ENCODE measurements at regions not wholly inside any gene's neighbourhood (a gene's known extent, or its start where the extent isn't known, plus 50 kb on each side); places are given as distances from the start of the nearest gene placed in this dataset.

DNA sequence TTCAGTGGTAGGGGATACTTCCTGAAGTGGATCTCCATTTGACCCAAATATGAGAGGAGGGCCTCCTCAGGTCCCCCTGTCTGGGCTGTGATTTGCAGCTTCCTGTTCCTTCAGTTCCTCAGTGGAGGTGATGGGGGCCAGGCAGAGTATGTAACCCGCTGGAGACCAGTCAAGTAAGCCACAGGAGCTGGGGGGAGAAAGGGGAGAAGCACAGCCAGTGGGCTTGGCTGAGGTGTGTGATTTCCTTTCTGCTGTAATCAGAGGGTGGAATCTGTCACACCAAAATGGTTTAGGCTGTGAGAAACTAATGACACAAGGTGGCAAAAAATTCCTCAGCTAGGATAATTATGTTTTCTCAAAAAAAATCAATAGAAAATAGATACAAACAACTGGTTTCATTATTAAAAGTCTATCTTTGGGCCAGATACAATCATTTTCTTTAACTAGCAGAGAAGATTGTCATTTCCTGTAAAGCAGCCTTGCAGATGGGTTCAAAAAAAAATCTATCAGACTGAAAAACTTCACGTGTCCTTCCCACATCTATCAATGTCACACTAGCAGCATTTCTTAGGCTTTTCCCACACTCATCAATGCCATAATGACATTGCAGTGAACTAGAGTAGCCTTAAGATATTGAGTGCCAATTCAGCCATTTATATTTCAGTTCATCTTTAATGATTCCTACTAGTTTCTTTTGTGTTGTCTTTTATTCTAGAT, 1660.3 kb downstream of the EFNB2 start:
- WGBS (ENCODE audit: insufficient coverage, insufficient read length): no CpG with 5 or more reads among the region's 2 CpGs
- DNase-seq (ENCODE audit: low read depth, low spot score): no peak
- Histone ChIP-seq H3K36me3 (ENCODE audit: control insufficient read depth, insufficient read depth, low read length) (no peaks in the 10 kb centered on the region), H3K4me1 (ENCODE audit: control insufficient read depth, insufficient read depth, low read length) (no peaks in the 10 kb centered on the region), H3K27me3 (ENCODE audit: control insufficient read depth, insufficient read depth, low read length) (no peaks in the 10 kb centered on the region), H3K9me3 (ENCODE audit: control insufficient read depth, insufficient read depth, low read length) (no peaks in the 10 kb centered on the region), H3K4me3 (ENCODE audit: low read length) (no peak overlapping the region), H3K27ac (ENCODE audit: low read length) (no peak overlapping the region)

GRCh38 chr13:104872153-104872552, 1663.3 kb downstream of the EFNB2 start:
- no peak overlapping the region for H3K27ac ChIP-seq (ENCODE audit: low read length)
- no CpG with 5 or more reads among the region's 4 CpGs for WGBS (ENCODE audit: insufficient coverage, insufficient read length)
- DNase-seq (ENCODE audit: low read depth, low spot score): no peak

GRCh38 chr13:104871456-104871855, 1664.0 kb downstream of the EFNB2 start:
- H3K4me1 ChIP-seq (ENCODE audit: control insufficient read depth, insufficient read depth, low read length): no peaks in the 10 kb centered on the region
- H3K36me3 ChIP-seq (ENCODE audit: control insufficient read depth, insufficient read depth, low read length): no peaks in the 10 kb centered on the region
- no peak for DNase-seq (ENCODE audit: low read depth, low spot score)
- H3K4me3 ChIP-seq (ENCODE audit: low read length): no peak overlapping the region
- no peaks in the 10 kb centered on the region for H3K9me3 ChIP-seq (ENCODE audit: control insufficient read depth, insufficient read depth, low read length)
- H3K27ac ChIP-seq (ENCODE audit: low read length): no peak overlapping the region
- no CpG with 5 or more reads among the region's 3 CpGs for WGBS (ENCODE audit: insufficient coverage, insufficient read length)
- H3K27me3 ChIP-seq (ENCODE audit: control insufficient read depth, insufficient read depth, low read length): no peaks in the 10 kb centered on the region

More at GRCh38 chr13:104872153-104872552, 1663.3 kb downstream of the EFNB2 start:
- Histone ChIP-seq H3K4me1 (ENCODE audit: control insufficient read depth, insufficient read depth, low read length) (no peaks in the 10 kb centered on the region), H3K9me3 (ENCODE audit: control insufficient read depth, insufficient read depth, low read length) (no peaks in the 10 kb centered on the region), H3K27me3 (ENCODE audit: control insufficient read depth, insufficient read depth, low read length) (no peaks in the 10 kb centered on the region), H3K4me3 (ENCODE audit: low read length) (no peak overlapping the region), H3K36me3 (ENCODE audit: control insufficient read depth, insufficient read depth, low read length) (no peaks in the 10 kb centered on the region)

- H3K9me3 ChIP-seq (ENCODE audit: control insufficient read depth, insufficient read depth, low read length): no peaks in the 10 kb centered on the region
- no peak overlapping the region for H3K4me3 ChIP-seq (ENCODE audit: low read length)
- no peak overlapping the region for H3K27ac ChIP-seq (ENCODE audit: low read length)
- H3K36me3 ChIP-seq (ENCODE audit: control insufficient read depth, insufficient read depth, low read length): no peaks in the 10 kb centered on the region
- H3K27me3 ChIP-seq (ENCODE audit: control insufficient read depth, insufficient read depth, low read length): no peaks in the 10 kb centered on the region
- DNase-seq (ENCODE audit: low read depth, low spot score): no peak
- no peaks in the 10 kb centered on the region for H3K4me1 ChIP-seq (ENCODE audit: control insufficient read depth, insufficient read depth, low read length)
Measured at GRCh38 chr13:104869501-104869900, 1666.0 kb downstream of the EFNB2 start.

- WGBS (ENCODE audit: insufficient coverage, insufficient read length): no CpG with 5 or more reads among the region's 2 CpGs
- H3K36me3 ChIP-seq (ENCODE audit: control insufficient read depth, insufficient read depth, low read length): no peaks in the 10 kb centered on the region
- H3K27ac ChIP-seq (ENCODE audit: low read length): no peak overlapping the region
- no peak overlapping the region for H3K4me3 ChIP-seq (ENCODE audit: low read length)
- no peaks in the 10 kb centered on the region for H3K4me1 ChIP-seq (ENCODE audit: control insufficient read depth, insufficient read depth, low read length)
- H3K27me3 ChIP-seq (ENCODE audit: control insufficient read depth, insufficient read depth, low read length): no peaks in the 10 kb centered on the region
- H3K9me3 ChIP-seq (ENCODE audit: control insufficient read depth, insufficient read depth, low read length): no peaks in the 10 kb centered on the region
- no peak for DNase-seq (ENCODE audit: low read depth, low spot score)
Measured at GRCh38 chr13:104868806-104869205, 1666.7 kb downstream of the EFNB2 start.

- Histone ChIP-seq H3K4me1 (ENCODE audit: control insufficient read depth, insufficient read depth, low read length) (no peaks in the 10 kb centered on the region), H3K27me3 (ENCODE audit: control insufficient read depth, insufficient read depth, low read length) (no peaks in the 10 kb centered on the region), H3K36me3 (ENCODE audit: control insufficient read depth, insufficient read depth, low read length) (no peaks in the 10 kb centered on the region), H3K9me3 (ENCODE audit: control insufficient read depth, insufficient read depth, low read length) (no peaks in the 10 kb centered on the region), H3K4me3 (ENCODE audit: low read length) (no peak overlapping the region), H3K27ac (ENCODE audit: low read length) (no peak overlapping the region)
- no peak for DNase-seq (ENCODE audit: low read depth, low spot score)
- no CpG with 5 or more reads among the region's 1 CpG for WGBS (ENCODE audit: insufficient coverage, insufficient read length)
Measured at GRCh38 chr13:104855581-104855980, 1679.9 kb downstream of the EFNB2 start.

- H3K36me3 ChIP-seq (ENCODE audit: control insufficient read depth, insufficient read depth, low read length): no peaks in the 10 kb centered on the region
- H3K27ac ChIP-seq (ENCODE audit: low read length): no peak overlapping the region
- no peak overlapping the region for H3K4me3 ChIP-seq (ENCODE audit: low read length)
- DNase-seq (ENCODE audit: low read depth, low spot score): no peak
- WGBS (ENCODE audit: insufficient coverage, insufficient read length): no CpG with 5 or more reads among the region's 5 CpGs
- no peaks in the 10 kb centered on the region for H3K27me3 ChIP-seq (ENCODE audit: control insufficient read depth, insufficient read depth, low read length)
- no peaks in the 10 kb centered on the region for H3K9me3 ChIP-seq (ENCODE audit: control insufficient read depth, insufficient read depth, low read length)
- no peaks in the 10 kb centered on the region for H3K4me1 ChIP-seq (ENCODE audit: control insufficient read depth, insufficient read depth, low read length)
Measured at GRCh38 chr13:104854698-104855097, 1680.8 kb downstream of the EFNB2 start.

DNA sequence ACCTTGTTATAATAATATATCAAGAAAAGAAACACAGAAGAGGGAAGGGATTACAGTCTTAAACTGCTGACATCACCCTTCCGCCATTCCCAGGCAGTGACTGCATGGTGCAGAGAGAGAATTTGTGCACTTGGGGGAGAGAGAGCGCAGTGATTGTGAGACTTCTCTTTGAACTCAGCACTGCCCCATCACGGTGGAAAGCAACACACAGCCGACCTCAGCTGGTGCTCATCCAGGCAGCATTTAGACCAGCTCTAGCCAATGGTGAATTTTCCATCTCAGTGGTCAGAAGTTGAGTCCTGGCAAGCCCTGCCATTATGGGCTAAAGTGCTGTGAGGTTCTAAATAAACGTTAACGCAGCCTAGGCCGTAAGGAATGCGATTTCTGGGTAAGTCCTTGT, 1681.5 kb downstream of the EFNB2 start:
- no peak for DNase-seq (ENCODE audit: low read depth, low spot score)
- H3K4me1 ChIP-seq (ENCODE audit: control insufficient read depth, insufficient read depth, low read length): no peaks in the 10 kb centered on the region

GRCh38 chr13:104847922-104848321, 1687.5 kb downstream of the EFNB2 start:
- Histone ChIP-seq H3K4me3 (ENCODE audit: low read length) (no peak overlapping the region), H3K36me3 (ENCODE audit: control insufficient read depth, insufficient read depth, low read length) (no peaks in the 10 kb centered on the region), H3K27ac (ENCODE audit: low read length) (no peak overlapping the region), H3K9me3 (ENCODE audit: control insufficient read depth, insufficient read depth, low read length) (no peaks in the 10 kb centered on the region), H3K4me1 (ENCODE audit: control insufficient read depth, insufficient read depth, low read length) (no peaks in the 10 kb centered on the region), H3K27me3 (ENCODE audit: control insufficient read depth, insufficient read depth, low read length) (no peaks in the 10 kb centered on the region)
- DNase-seq (ENCODE audit: low read depth, low spot score): no peak
- no CpG with 5 or more reads among the region's 3 CpGs for WGBS (ENCODE audit: insufficient coverage, insufficient read length)

More for the DNA sequence above, 1681.5 kb downstream of the EFNB2 start:
- Histone ChIP-seq H3K9me3 (ENCODE audit: control insufficient read depth, insufficient read depth, low read length) (no peaks in the 10 kb centered on the region), H3K27me3 (ENCODE audit: control insufficient read depth, insufficient read depth, low read length) (no peaks in the 10 kb centered on the region), H3K27ac (ENCODE audit: low read length) (no peak overlapping the region), H3K36me3 (ENCODE audit: control insufficient read depth, insufficient read depth, low read length) (no peaks in the 10 kb centered on the region), H3K4me3 (ENCODE audit: low read length) (no peak overlapping the region)
- WGBS (ENCODE audit: insufficient coverage, insufficient read length): no CpG with 5 or more reads among the region's 8 CpGs

- Histone ChIP-seq H3K4me1 (ENCODE audit: control insufficient read depth, insufficient read depth, low read length) (no peaks in the 10 kb centered on the region), H3K27me3 (ENCODE audit: control insufficient read depth, insufficient read depth, low read length) (no peaks in the 10 kb centered on the region), H3K27ac (ENCODE audit: low read length) (no peak overlapping the region), H3K9me3 (ENCODE audit: control insufficient read depth, insufficient read depth, low read length) (no peaks in the 10 kb centered on the region), H3K36me3 (ENCODE audit: control insufficient read depth, insufficient read depth, low read length) (no peaks in the 10 kb centered on the region), H3K4me3 (ENCODE audit: low read length) (no peak overlapping the region)
- DNase-seq (ENCODE audit: low read depth, low spot score): no peak
Measured at GRCh38 chr13:104843401-104843800, 1692.1 kb downstream of the EFNB2 start.

DNA sequence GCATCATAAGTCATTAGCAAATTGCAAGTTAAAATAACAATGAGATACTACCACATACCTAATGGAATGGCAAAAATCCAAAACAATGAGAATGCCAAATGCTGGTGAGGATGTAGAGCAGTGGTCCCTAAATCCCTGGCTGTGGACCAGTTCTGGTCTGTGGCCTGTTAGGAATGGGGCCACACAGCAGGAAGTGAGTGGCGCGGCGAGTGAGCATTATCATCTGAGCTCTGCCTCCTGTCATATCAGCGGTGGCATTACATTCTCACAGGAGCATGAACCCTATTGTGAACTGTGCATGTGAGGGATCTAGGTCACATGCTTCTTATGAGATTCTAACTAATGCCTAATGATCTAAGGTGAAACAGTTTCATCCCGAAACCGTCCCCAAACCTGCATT, 1694.4 kb downstream of the EFNB2 start:
- no peaks in the 10 kb centered on the region for H3K4me1 ChIP-seq (ENCODE audit: control insufficient read depth, insufficient read depth, low read length)
- no peaks in the 10 kb centered on the region for H3K9me3 ChIP-seq (ENCODE audit: control insufficient read depth, insufficient read depth, low read length)
- WGBS (ENCODE audit: insufficient coverage, insufficient read length): no CpG with 5 or more reads among the region's 6 CpGs

More for the DNA sequence above, 1694.4 kb downstream of the EFNB2 start:
- Histone ChIP-seq H3K4me3 (ENCODE audit: low read length) (no peak overlapping the region), H3K36me3 (ENCODE audit: control insufficient read depth, insufficient read depth, low read length) (no peaks in the 10 kb centered on the region), H3K27ac (ENCODE audit: low read length) (no peak overlapping the region), H3K27me3 (ENCODE audit: control insufficient read depth, insufficient read depth, low read length) (no peaks in the 10 kb centered on the region)
- DNase-seq (ENCODE audit: low read depth, low spot score): no peak

Data from iPS DF 6.9 (cell line).